Panc1 (cell line): ENCODE measurements at regions not wholly inside any gene's neighbourhood (a gene's known extent, or its start where the extent isn't known, plus 50 kb on each side); places are given as distances from the start of the nearest gene placed in this dataset.

Source experiments
- CTCF ChIP-seq: fragments of 450-650 bp; IDR thresholded peaks from 2 replicates; pipeline ENCODE4 v1.5.1; 2017; ENCODE audit warnings: mild to moderate bottlenecking
- REST ChIP-seq, 2 experiments: IDR thresholded peaks; 2 replicates each; pipeline ENCODE4 v1.6.1; 2011 to 2012; ENCODE audit warnings: low read depth in 2 of 2, control low read depth in 1 of 2, low read length in 1 of 2, mild to moderate bottlenecking in 1 of 2, moderate library complexity in 1 of 2; ENCODE audit not compliant: insufficient read depth in 1 of 2

- TF ChIP-seq CTCF (no peak), REST (IDR thresholded peaks at IDR 0.05; ENCODE audit: insufficient read depth in 1 of 2, low read depth in 2 of 2, low read length in 1 of 2) (no peak)
Measured at GRCh38 chr9:687994-688393, 153.5 kb upstream of the DMRT1 start.
